ENCODE measurements at regions not wholly inside any gene's neighbourhood (a gene's known extent, or its start where the extent isn't known, plus 50 kb on each side); places are given as distances from the start of the nearest gene placed in this dataset.

GRCh38 chr2:59734743-59735142 is 818.7 kb downstream of the BCL11A start:
- TF ChIP-seq CTCF (IDR thresholded peaks at IDR 0.05; ENCODE audit: insufficient read depth, low read length, poor library complexity, severe bottlenecking) = no peak
- no peak for DNase-seq (ENCODE audit: low read depth)

GRCh38 chr2:59733970-59734369 is 819.5 kb downstream of the BCL11A start:
- H3K27me3 ChIP-seq (ENCODE audit: control insufficient read depth, insufficient read depth, low read length) = no peaks in the 10 kb centered on the region

More at GRCh38 chr2:59734743-59735142, 818.7 kb downstream of the BCL11A start:
- Histone ChIP-seq H3K36me3 (ENCODE audit: control insufficient read depth, insufficient read depth, low read length) (no peaks in the 10 kb centered on the region), H3K27me3 (ENCODE audit: control insufficient read depth, insufficient read depth, low read length) (no peaks in the 10 kb centered on the region), H3K4me3 (ENCODE audit: low read depth, low read length) (no peak overlapping the region)

GRCh38 chr2:59733567-59733930 is 819.9 kb downstream of the BCL11A start:
- DNase-seq (ENCODE audit: low read depth) = no peak
- TF ChIP-seq CTCF (IDR thresholded peaks at IDR 0.05; ENCODE audit: insufficient read depth, low read length, poor library complexity, severe bottlenecking) = no peak

More at GRCh38 chr2:59733970-59734369, 819.5 kb downstream of the BCL11A start:
- H3K4me3 ChIP-seq (ENCODE audit: low read depth, low read length) = no peak overlapping the region
- no peaks in the 10 kb centered on the region for H3K36me3 ChIP-seq (ENCODE audit: control insufficient read depth, insufficient read depth, low read length)
- TF ChIP-seq CTCF (IDR thresholded peaks at IDR 0.05; ENCODE audit: insufficient read depth, low read length, poor library complexity, severe bottlenecking) = no peak
- DNase-seq (ENCODE audit: low read depth) = no peak

GRCh38 chr2:59732871-59733566 is 820.4 kb downstream of the BCL11A start:
- no peaks in the 10 kb centered on the region for H3K36me3 ChIP-seq (ENCODE audit: control insufficient read depth, insufficient read depth, low read length)
- H3K4me3 ChIP-seq (ENCODE audit: low read depth, low read length) = no peak overlapping the region
- no peaks in the 10 kb centered on the region for H3K27me3 ChIP-seq (ENCODE audit: control insufficient read depth, insufficient read depth, low read length)
- TF ChIP-seq CTCF (IDR thresholded peaks at IDR 0.05; ENCODE audit: insufficient read depth, low read length, poor library complexity, severe bottlenecking) = no peak
- DNase-seq (ENCODE audit: low read depth) = no peak

More at GRCh38 chr2:59733567-59733930, 819.9 kb downstream of the BCL11A start:
- Histone ChIP-seq H3K27me3 (ENCODE audit: control insufficient read depth, insufficient read depth, low read length) (no peaks in the 10 kb centered on the region), H3K4me3 (ENCODE audit: low read depth, low read length) (no peak overlapping the region), H3K36me3 (ENCODE audit: control insufficient read depth, insufficient read depth, low read length) (no peaks in the 10 kb centered on the region)

GRCh38 chr2:59727121-59727590 is 826.3 kb downstream of the BCL11A start:
- H3K27me3 ChIP-seq (ENCODE audit: control insufficient read depth, insufficient read depth, low read length) = no peaks in the 10 kb centered on the region
- H3K36me3 ChIP-seq (ENCODE audit: control insufficient read depth, insufficient read depth, low read length) = no peaks in the 10 kb centered on the region
- no peak for DNase-seq (ENCODE audit: low read depth)
- no peak overlapping the region for H3K4me3 ChIP-seq (ENCODE audit: low read depth, low read length)
- TF ChIP-seq CTCF (IDR thresholded peaks at IDR 0.05; ENCODE audit: insufficient read depth, low read length, poor library complexity, severe bottlenecking) = no peak

All from kidney epithelial cell (primary cell).